Adrenal gland (tissue), 5 donors: ENCODE measurements at regions not wholly inside any gene's neighbourhood (a gene's known extent, or its start where the extent isn't known, plus 50 kb on each side); places are given as distances from the start of the nearest gene placed in this dataset.

Experiments
- CTCF ChIP-seq, 6 experiments: fragments of 450-650 bp in 4 of 6; fragments of 200-600 bp in 2 of 6; sonication (generic) in 1 of 6; IDR thresholded peaks; 1 replicate in 5 of 6; 2 replicates in 1 of 6; pipeline versions ENCODE4 v1.5.1 to v1.8.0; 2016 to 2021; ENCODE audit warnings: antibody characterized with exemption in 6 of 6, mild to moderate bottlenecking in 2 of 6, moderate library complexity in 1 of 6
- POLR2A ChIP-seq, 2 donors: fragments of 450-650 bp; IDR thresholded peaks; one replicate each; pipeline ENCODE4 v1.6.1; 2017; ENCODE audit warnings: antibody characterized with exemption in 2 of 2, mild to moderate bottlenecking in 2 of 2, moderate library complexity in 1 of 2
- donor health status: DM: no; HTN: no; CAD: no.

GRCh38 chr1:25131794-25132193, 100.5 kb downstream of the SYF2 start:
- TF ChIP-seq CTCF (IDR thresholded peaks at IDR 0.05) = no peak
- no peak for TF ChIP-seq POLR2A (IDR thresholded peaks at IDR 0.05)
